DMS153 (cell line): ENCODE measurements at regions not wholly inside any gene's neighbourhood (a gene's known extent, or its start where the extent isn't known, plus 50 kb on each side); places are given as distances from the start of the nearest gene placed in this dataset.
A peak's percentile ranks its signal among the peaks of the same experiment; 100 is the strongest.
"Not testable (repeated sequence)": the region's sequence is repeated elsewhere in the genome, so short reads cannot be mapped to it uniquely, and the experiment has no call there.

Source experiments
- DNase-seq: peaks from one replicate; lab custom pipeline; 2025; lab: John Stamatoyannopoulos, UW

GRCh38 chr2:595141-595815, 81.9 kb downstream of the TMEM18 start:
- no peak for DNase-seq

DNA sequence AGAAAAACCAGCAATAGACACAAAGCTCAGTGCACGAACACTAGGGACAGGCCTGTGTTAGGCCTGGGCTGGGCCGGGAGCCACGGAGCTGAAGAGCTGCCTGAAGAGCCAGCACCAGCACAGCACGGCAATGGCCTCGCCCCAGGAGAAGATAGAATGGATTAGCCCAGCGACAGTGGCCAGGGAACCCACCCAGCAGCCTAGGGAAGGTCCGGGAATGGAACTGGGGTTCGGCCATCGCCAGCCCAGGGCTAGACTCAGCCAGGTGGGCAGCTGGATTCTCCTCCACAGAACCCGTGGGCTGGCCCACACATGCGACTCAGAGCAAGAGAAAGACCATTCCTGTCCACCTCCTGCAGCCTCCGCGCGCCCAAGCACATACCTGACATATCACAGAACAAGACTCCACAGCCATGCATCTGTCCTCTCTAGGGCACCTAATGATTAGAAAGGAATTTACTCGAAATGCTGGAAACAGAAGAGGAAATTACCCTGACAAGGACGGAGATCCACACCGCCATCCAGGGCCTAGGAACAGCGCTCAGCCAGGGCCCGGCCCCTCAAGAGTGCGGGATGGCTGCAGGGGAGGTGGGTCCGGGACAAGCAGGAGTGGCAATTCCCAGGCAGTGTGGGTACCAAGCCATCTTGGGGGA, 82.8 kb downstream of the TMEM18 start:
- DNase-seq, result no peak

DNA sequence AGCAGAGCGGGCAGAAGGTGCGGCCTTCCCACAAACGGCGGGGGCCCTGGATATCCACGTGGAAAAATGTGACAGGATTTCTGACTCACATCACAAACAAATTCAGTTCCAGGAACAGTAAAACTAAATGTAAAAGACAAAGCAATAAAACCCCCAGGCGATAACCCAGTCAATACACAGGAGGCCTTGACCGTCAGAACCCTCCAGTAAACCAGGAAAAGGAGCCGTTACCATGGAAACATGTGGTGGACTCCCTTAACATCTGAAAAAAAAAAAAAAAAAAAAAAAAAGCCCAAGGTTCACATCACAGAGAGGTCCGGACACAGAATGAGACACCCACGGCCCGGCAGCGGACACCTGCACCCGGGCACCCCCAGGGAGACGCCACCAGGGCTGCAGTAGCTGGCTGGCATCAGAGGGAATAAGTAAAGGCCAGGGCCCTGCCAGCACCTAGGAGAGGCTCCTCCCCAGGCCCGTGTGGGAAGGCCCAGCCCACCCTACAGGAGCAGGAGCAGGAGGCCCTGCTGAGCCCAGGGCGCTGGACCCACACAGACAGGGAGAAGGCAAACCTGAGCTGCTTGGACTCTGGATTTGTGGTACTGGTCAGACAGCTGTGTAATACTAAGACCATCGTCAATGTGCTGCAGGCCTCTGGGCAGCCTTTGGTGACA, 83.7 kb downstream of the TMEM18 start:
- DNase-seq, result no peak

GRCh38 chr2:592737-593136, 84.5 kb downstream of the TMEM18 start:
- no peak for DNase-seq

- DNase-seq, result no peak
Measured at GRCh38 chr2:590214-591175, 86.7 kb downstream of the TMEM18 start.

GRCh38 chr2:589281-590130, 87.7 kb downstream of the TMEM18 start:
- no peak for DNase-seq

DNA sequence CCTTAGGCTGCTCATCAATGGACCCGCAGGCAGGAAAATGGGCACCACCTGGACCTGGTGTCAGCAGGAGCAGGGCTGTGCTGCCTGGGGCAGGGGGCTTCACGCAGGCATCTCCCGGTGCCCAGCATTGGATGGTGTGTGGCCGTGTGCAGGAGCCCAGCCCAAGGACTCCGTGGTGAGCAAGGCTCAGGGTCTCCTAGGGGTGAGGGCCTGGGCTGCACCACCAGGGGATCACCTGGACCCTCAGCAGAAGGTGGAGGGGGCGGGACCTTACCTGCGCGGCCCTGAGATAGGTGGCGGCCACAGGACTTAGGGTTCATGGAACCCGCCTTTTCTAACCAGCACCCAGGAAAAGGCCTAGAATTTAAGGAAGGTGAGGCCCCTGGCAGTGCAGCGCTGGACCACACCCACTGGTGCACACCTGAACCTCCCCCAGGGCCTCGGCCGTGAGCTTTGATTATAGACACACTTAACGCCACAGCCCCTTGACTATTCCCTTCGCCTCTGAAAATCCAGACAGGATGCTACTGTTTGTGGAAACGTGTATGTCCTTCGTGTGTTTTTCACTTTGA, 89.0 kb downstream of the TMEM18 start:
- DNase-seq, result no peak

DNA sequence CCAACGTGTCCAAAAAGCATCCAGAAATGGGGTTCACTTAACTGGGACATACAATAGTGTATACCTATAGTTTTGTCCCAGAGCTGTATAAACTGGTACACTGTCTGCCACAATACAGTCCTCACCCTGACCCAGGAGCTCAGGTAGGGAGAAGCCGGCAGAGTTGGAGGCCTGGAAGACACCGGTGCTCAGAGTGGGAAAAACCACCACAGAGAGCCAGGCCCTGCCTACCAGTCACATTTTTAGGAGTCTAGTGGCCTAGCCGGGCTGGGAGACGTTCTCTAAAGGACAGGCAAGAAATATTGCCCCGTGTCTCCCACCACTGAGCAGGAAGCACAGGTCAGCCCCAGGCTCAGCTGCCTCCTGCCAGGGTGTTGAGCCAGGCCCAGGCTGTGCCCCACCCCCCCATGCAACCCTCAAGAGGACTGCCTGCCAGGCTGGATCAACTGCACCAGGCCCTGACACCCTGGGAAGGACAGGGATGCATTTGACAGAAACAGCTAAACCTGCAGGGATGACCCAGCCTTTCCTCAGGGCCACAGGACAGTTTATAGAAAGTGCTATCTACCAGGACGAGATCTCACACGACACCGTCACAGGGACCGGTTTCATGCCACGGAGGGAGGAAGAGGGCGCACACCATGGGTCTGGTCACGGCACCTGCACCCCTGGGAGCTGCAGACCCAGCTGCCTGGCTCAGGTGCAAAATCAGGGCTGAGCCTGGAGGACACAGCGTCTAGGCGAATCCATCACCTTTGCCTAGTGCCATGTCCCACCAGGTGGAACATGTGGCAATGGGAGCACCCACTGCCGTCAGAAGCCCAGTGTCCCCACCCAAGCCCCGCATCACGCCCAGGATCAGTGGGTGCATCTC, 89.9 kb downstream of the TMEM18 start:
- no peak for DNase-seq

DNA sequence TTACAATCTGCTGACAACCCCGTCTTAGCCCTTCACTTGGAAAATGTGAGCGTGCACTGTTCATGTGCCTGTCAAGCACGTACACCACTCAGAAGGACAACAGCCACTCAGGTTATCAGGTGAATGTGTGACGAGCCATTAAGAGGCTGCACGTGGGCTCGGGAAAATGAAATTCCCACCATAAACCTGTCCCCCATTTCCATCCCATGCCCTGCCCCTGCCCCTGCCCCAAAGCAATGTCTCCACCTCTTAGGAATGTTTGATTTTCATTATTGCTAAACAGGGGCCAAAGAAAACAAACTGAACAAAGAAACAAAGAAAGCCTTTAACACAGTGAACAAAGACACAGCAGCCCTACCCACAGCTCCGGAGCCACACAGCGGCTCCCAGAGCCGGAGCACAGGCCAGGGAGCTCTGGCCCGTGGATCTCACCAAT, 90.5 kb downstream of the TMEM18 start:
- no peak for DNase-seq

DNA sequence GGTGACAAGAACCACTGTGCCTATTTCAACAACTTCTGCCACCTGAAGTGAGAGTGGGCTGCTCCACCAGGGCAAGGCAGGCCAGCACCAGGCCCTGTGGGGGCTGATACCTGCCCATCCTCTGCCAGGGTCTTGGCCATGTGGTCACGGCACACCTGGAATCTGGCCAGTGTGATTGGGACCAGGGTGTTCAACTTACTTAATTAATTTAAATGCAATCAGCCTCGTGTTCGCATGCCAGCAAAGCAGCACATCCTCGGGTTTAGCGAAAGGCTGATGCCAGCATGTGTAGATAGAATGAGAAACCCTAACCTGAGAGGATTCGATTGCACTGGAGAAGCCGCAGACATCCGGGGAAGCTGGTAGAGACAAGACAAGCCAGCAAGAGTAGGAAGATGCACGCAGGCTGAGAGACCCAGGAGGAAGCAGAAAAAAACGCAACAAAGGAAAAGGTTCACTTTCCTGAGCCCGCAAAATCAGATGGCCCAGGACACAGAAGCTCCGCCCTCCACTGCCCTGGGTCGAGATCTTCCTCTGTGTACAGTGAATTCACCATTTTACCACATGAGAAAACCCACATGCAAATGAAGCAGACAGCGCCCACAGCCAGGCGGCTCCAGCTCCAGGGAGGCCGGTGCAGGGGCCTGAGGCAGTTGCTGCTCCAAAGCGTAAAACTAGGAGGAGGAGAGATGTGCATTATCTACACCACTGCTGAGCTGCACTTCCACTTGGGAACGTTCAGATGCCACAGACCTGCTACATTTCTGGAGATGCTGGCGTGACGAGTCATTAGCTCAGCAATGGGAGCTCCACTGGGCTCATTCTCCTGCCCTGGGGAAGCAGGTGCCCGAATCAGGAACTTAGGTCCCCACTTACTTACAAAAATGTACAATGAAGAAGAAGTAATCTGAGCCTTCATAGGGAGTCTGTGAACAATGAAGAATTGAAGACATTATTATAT, 92.1 kb downstream of the TMEM18 start:
- no peak for DNase-seq

DNA sequence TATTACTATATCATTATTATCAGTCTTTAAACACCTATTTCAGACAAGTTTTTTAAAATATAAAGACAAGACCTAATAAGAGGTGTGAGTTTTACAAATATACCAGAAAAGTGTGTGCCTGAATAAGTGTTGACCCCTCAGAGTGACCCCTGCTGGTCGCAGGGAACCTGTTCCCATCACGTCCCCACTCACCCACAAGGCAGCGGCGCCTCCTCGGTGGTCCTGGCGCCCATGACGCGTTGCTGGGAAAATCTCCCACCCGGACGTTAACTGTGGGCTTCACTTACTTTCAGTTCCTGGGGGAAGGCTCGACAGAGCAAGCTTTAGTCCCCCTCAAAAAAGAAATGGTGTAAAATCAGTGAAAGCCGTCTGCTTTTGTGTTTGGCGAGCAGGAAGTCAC, 93.5 kb downstream of the TMEM18 start:
- DNase-seq, result no peak

DNA sequence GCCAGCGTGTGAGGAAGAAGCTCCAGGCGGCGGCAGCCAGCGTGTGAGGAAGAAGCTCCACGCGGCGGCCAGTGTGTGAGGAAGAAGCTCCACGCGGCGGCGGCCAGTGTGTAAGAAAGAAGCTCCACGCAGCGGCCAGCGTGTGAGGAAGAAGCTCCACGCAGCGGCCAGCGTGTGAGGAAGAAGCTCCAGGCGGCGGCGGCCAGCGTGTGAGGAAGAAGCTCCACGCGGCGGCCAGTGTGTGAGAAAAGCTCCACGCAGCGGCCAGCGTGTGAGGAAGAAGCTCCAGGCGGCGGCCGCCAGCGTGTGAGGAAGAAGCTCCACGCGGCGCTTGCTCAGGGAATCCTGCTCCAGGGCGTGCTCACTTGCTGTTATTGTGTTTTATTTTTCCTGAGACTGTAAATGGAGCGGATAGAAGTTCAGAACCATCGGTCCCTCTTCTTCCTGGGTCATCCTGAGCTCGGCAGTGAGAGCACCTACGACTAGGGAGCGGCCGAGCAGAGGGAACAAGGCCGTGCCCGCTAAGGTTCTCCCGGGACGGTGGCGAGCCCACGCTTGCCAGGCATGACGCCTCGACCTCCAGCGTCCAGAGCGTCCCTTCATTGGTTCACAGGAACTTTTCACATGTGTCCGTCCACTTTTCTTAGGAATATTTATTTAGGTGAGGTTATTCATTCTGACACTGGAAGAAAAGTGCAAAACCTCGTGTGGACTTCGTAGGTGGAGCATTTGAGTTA, 94.2 kb downstream of the TMEM18 start:
- no peak for DNase-seq

- not testable (repeated sequence) for DNase-seq
Measured at GRCh38 chr2:582289-582688, 94.9 kb downstream of the TMEM18 start.

DNA sequence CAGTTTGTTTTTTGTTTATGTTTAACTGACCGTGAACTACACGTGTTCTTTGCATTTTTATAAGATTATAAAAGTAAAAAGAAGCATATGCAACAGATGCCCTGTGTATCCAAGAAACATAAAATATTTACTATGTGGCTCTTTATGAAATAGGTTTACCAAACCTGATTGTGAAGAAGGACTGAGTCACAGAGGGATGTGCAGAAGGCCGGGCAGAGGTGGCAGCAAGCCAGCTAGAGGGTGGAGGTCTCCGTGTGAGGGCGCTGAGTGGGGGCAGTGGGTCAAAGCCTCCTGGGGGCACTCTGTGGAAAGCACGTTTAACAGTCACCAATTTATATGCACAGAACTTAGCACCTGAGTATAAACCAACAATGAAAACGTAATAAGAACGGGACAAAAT, 97.2 kb downstream of the TMEM18 start:
- no peak for DNase-seq

GRCh38 chr2:579351-579886, 97.8 kb downstream of the TMEM18 start:
- peak; percentile 9 for DNase-seq

GRCh38 chr2:576292-576691, 100.9 kb downstream of the TMEM18 start:
- DNase-seq, result no peak

DNA sequence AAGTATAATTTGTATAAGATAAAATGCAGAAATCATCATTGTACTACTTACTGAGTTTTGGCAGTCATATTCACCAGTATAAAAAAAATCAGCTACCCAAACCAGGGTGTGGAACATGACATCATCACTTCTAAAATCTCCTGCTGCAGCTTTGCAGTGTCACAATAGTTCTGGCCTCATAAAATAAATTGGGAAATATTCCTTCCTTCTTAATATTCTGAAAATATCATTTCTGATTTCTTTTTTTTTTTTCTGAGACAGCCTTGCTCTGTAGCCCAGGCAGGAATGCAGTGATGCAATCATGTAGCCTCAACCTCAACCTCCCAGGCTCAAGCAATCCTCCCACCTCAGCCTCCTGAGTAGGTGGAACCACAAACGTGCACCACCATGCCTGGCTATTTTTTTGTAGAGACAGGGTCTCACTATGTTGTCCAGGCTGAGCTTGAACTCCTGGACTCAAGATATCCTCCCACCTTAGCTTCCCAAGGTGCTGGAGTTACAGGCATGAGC, 101.4 kb downstream of the TMEM18 start:
- no peak for DNase-seq
